Keratinocyte (primary cell): ENCODE measurements at regions not wholly inside any gene's neighbourhood (a gene's known extent, or its start where the extent isn't known, plus 50 kb on each side); places are given as distances from the start of the nearest gene placed in this dataset.

Source experiments
- DNase-seq: peaks from one replicate; pipeline ENCODE4 v3.0.0-alpha.2; 2011; ENCODE audit warnings: low read depth, missing footprints, low spot score
- FAIRE-seq: peaks from 2 replicates; lab custom pipeline; 2011; peaks lifted over from hg19 to GRCh38; lab: Jason Lieb, UNC
- H2AFZ ChIP-seq: 2 replicates; pipeline ENCODE4 v1.6.0; 2012; ENCODE audit warnings: low read length, control low read depth, inconsistent platforms; ENCODE audit not compliant: control insufficient read depth
- H3K27ac ChIP-seq: 2 replicates; pipeline ENCODE4 v1.5.1; 2011; ENCODE audit warnings: low read length; ENCODE audit not compliant: control insufficient read depth, insufficient read depth
- H3K27me3 ChIP-seq: 3 replicates; pipeline ENCODE4 v1.6.0; 2011; ENCODE audit warnings: low read length; ENCODE audit not compliant: control insufficient read depth, insufficient read depth; ENCODE audit errors: extremely low read depth
- H3K36me3 ChIP-seq, 2 experiments: 2 replicates in 1 of 2; 3 replicates in 1 of 2; pipeline ENCODE4 v1.5.1; 2011; ENCODE audit warnings: low read length in 2 of 2, mild to moderate bottlenecking in 1 of 2; ENCODE audit not compliant: control insufficient read depth in 2 of 2, insufficient read depth in 2 of 2; ENCODE audit errors: extremely low read depth in 1 of 2
- H3K4me1 ChIP-seq: 3 replicates; pipeline ENCODE4 v1.5.1; 2011; ENCODE audit warnings: low read length; ENCODE audit not compliant: control insufficient read depth, insufficient read depth; ENCODE audit errors: extremely low read depth
- H3K4me2 ChIP-seq: 3 replicates; pipeline ENCODE4 v1.6.0; 2011; ENCODE audit warnings: low read depth, low read length; ENCODE audit not compliant: control insufficient read depth, insufficient read depth; ENCODE audit errors: extremely low read depth
- H3K4me3 ChIP-seq, 3 experiments: fragments of 200-600 bp in 1 of 3; sonication (generic) in 1 of 3; 2 replicates in 2 of 3; 3 replicates in 1 of 3; pipeline ENCODE4 v1.5.1; 2011 to 2016; ENCODE audit warnings: low read length in 3 of 3, mild to moderate bottlenecking in 3 of 3, control low read depth in 2 of 3, inconsistent platforms in 1 of 3, low read depth in 1 of 3, mixed read lengths in 1 of 3, mixed run types in 1 of 3, moderate library complexity in 1 of 3; ENCODE audit not compliant: control insufficient read depth in 2 of 3, insufficient read depth in 2 of 3; ENCODE audit errors: extremely low read depth in 1 of 3
- H3K79me2 ChIP-seq: 2 replicates; pipeline ENCODE4 v1.6.0; 2012; ENCODE audit warnings: low read length; ENCODE audit not compliant: control insufficient read depth, insufficient read depth
- H3K9ac ChIP-seq: 3 replicates; pipeline ENCODE4 v1.6.0; 2011; ENCODE audit warnings: low read length; ENCODE audit not compliant: control insufficient read depth, insufficient read depth; ENCODE audit errors: extremely low read depth
- H3K9me1 ChIP-seq: 3 replicates; pipeline ENCODE4 v1.6.0; 2011; ENCODE audit warnings: low read length; ENCODE audit not compliant: control insufficient read depth, insufficient read depth; ENCODE audit errors: extremely low read depth
- H3K9me3 ChIP-seq: 2 replicates; pipeline ENCODE4 v1.5.1; 2012; ENCODE audit warnings: low read depth, low read length; ENCODE audit not compliant: control insufficient read depth
- H4K20me1 ChIP-seq: 3 replicates; pipeline ENCODE4 v1.6.0; 2011; ENCODE audit warnings: low read length; ENCODE audit not compliant: control insufficient read depth, insufficient read depth; ENCODE audit errors: extremely low read depth
- EZH2 ChIP-seq: IDR thresholded peaks from one replicate; pipeline ENCODE4 v1.6.1; 2012; ENCODE audit warnings: inconsistent platforms, mild to moderate bottlenecking, low read length, moderate library complexity
- dilution Hi-C: fragments of 300-500 bp; cut with MboI; formaldehyde crosslinking; loops from one replicate; pipeline ENCODE4 v1.7.0; 2020; ENCODE audit warnings: low sequenced_read_pairs; ENCODE audit not compliant: extremely low pct_ligation_motif_present
- TF ChIP-seq, protein P1 (sequence below), 3 experiments: IDR thresholded peaks in 1 of 3; conservative IDR thresholded peaks in 1 of 3; optimal IDR thresholded peaks in 1 of 3; 2 replicates in 2 of 3; 3 replicates in 1 of 3; pipeline versions ENCODE3 to v1.5.1; 2011; ENCODE audit warnings: low read length in 3 of 3, mild to moderate bottlenecking in 3 of 3, moderate library complexity in 2 of 3, control low read depth in 1 of 3, inconsistent platforms in 1 of 3; ENCODE audit not compliant: insufficient read depth in 2 of 3; ENCODE audit errors: extremely low read depth in 1 of 3

GRCh38 chr1:5254975-5255374, 600.6 kb downstream of the AJAP1 start:
- Histone ChIP-seq H3K4me2 (no peak overlapping the region), H3K27me3 (no peaks in the 10 kb centered on the region), H2AFZ (no peak overlapping the region), H3K4me3 (no peak overlapping the region), H3K9ac (no peak overlapping the region), H3K9me1 (no peaks in the 10 kb centered on the region), H3K79me2 (no peaks in the 10 kb centered on the region), H3K36me3 (no peaks in the 10 kb centered on the region), H4K20me1 (no peaks in the 10 kb centered on the region), H3K9me3 (peaks cover 4% of the 10 kb centered on the region), H3K27ac (no peak overlapping the region), H3K4me1 (no peaks in the 10 kb centered on the region)
- no peak for DNase-seq
- FAIRE-seq: no peak
- no peak for TF ChIP-seq EZH2
- TF ChIP-seq, protein P1, sequence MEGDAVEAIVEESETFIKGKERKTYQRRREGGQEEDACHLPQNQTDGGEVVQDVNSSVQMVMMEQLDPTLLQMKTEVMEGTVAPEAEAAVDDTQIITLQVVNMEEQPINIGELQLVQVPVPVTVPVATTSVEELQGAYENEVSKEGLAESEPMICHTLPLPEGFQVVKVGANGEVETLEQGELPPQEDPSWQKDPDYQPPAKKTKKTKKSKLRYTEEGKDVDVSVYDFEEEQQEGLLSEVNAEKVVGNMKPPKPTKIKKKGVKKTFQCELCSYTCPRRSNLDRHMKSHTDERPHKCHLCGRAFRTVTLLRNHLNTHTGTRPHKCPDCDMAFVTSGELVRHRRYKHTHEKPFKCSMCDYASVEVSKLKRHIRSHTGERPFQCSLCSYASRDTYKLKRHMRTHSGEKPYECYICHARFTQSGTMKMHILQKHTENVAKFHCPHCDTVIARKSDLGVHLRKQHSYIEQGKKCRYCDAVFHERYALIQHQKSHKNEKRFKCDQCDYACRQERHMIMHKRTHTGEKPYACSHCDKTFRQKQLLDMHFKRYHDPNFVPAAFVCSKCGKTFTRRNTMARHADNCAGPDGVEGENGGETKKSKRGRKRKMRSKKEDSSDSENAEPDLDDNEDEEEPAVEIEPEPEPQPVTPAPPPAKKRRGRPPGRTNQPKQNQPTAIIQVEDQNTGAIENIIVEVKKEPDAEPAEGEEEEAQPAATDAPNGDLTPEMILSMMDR (optimal IDR thresholded peaks at IDR 0.05 in 1 of 3, IDR thresholded peaks at IDR 0.05 in 1 of 3, conservative IDR thresholded peaks at IDR 0.05 in 1 of 3; ENCODE audit: extremely low read depth in 1 of 3, insufficient read depth in 2 of 3, low read length in 3 of 3): no peak
- dilution Hi-C loops: no loop called here

DNA sequence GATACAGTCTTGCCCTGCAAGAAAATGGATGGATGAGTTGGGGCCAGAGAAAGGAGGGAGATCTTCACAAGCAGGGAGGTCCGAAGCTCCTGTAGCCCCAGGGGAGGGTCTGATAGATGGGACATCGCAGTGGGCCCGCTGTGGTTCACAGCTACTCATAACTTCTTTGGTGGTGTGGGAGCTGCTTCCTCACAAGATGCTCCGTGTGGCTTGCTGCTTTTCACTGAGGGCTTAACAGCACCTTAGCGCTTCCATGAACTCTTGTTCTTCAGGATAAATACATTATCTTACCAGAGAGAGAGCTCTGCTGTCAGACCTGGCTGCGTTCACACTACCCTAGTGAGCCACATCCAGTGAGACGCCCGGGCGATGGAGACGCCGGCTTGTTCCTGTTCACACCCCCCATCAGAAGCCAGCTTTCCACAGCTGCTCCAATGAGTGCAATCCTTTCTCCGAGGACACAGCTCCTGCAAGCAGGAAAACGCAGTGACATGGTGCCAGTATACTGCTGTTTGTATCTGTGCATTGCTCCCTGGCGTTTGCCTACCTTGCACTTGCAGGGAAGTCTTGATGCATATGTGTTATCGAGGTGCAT, 599.8 kb downstream of the AJAP1 start:
- Histone ChIP-seq H3K36me3 (no peaks in the 10 kb centered on the region), H4K20me1 (no peaks in the 10 kb centered on the region), H3K9ac (no peak overlapping the region), H3K27me3 (no peaks in the 10 kb centered on the region), H3K4me1 (no peaks in the 10 kb centered on the region), H3K4me2 (no peak overlapping the region), H3K27ac (no peak overlapping the region), H3K79me2 (no peaks in the 10 kb centered on the region), H3K9me3 (peaks cover 1% of the 10 kb centered on the region), H3K4me3 (no peak overlapping the region), H2AFZ (no peak overlapping the region), H3K9me1 (no peaks in the 10 kb centered on the region)
- dilution Hi-C loops: no loop called here
- TF ChIP-seq EZH2: no peak
- TF ChIP-seq, protein P1 (optimal IDR thresholded peaks at IDR 0.05 in 1 of 3, IDR thresholded peaks at IDR 0.05 in 1 of 3, conservative IDR thresholded peaks at IDR 0.05 in 1 of 3; ENCODE audit: extremely low read depth in 1 of 3, insufficient read depth in 2 of 3, low read length in 3 of 3): no peak
- FAIRE-seq: no peak
- no peak for DNase-seq
